MM.1S (cell line): ENCODE measurements at regions not wholly inside any gene's neighbourhood (a gene's known extent, or its start where the extent isn't known, plus 50 kb on each side); places are given as distances from the start of the nearest gene placed in this dataset.

ENCODE experiments used
- CTCF ChIP-seq: fragments of 300-600 bp; sonication (generic); IDR thresholded peaks from 2 replicates; pipeline ENCODE4 v1.5.1; 2016; ENCODE audit warnings: antibody characterized with exemption, low read length, mixed read lengths
- EZH2 ChIP-seq: fragments of 300-600 bp; sonication (generic); optimal IDR thresholded peaks from 2 replicates; pipeline ENCODE3; 2017; ENCODE audit warnings: low read depth, mild to moderate bottlenecking, antibody characterized with exemption, low read length, mixed read lengths

DNA sequence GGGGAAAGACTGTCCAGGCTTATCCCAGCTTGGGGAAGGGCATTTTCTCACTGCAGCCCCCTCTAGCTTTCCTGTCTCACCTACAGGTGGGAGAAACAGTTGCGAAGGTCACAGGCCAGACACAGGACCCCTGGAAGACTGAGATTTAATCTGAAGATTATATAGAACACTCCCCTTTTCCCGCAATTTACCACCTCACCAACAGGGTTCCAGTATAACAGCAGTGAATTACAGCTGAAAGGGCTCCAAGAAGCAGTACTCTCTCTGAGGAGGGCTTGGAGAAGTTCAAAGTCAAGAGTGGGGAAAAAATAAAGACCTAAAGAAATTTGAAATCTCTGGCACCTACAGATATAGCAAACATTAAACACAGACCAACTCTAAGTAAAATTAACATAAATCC lies 111.9 kb downstream of the ANKRD60 start:
- TF ChIP-seq CTCF = no peak
- TF ChIP-seq EZH2 = no peak
